RCC 7860 (cell line): ENCODE measurements at regions not wholly inside any gene's neighbourhood (a gene's known extent, or its start where the extent isn't known, plus 50 kb on each side); places are given as distances from the start of the nearest gene placed in this dataset.
A peak's percentile ranks its signal among the peaks of the same experiment; 100 is the strongest.
"Not testable (repeated sequence)": the region's sequence is repeated elsewhere in the genome, so short reads cannot be mapped to it uniquely, and the experiment has no call there.

ENCODE experiments used
- DNase-seq: peaks from one replicate; pipeline ENCODE4 v3.0.0-alpha.2; 2015; ENCODE audit warnings: low spot score
- FAIRE-seq: peaks from 2 replicates; lab custom pipeline; 2012; peaks lifted over from hg19 to GRCh38; lab: Jason Lieb, UNC

DNA sequence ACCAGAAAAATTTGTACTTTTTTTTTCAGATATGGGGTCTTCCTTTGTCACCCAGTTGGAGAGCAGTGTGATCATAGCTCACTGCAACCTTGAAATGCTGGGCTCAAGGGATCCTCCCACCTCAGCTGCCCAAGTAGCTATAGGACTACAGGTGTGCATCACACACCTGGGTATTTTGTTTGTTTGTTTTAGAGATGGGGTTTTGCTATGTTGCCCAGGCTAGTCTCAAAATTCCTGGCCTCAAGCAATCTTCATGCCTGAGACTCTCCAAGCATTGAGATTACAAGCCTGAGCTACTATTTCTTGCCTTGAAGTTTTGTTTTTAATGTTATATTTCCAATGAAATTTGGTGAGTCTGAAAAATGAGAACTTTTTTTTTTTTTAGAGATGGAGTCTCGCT lies 847.8 kb downstream of the TRIML1 start:
- FAIRE-seq (no peak), DNase-seq (no peak)

DNA sequence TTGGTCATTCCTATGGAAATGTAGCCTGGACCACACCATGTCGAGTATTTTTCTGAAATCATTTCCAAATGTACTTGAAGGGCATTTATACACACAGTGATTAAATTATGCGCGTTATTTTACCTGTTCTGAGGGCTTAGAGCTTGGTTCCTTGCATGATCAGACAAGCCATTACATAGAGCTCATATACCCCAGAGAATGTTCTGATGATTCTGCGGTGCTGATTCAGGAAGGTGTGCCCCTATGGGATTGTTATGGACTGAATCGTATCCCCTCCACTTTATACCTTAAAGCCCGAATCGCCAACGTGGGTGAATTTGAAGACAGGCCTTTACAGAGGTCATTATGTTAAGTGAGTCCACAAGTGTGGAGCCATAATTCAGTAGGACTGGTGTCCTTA lies 848.9 kb downstream of the TRIML1 start:
- DNase-seq: no peak
- no peak for FAIRE-seq

DNA sequence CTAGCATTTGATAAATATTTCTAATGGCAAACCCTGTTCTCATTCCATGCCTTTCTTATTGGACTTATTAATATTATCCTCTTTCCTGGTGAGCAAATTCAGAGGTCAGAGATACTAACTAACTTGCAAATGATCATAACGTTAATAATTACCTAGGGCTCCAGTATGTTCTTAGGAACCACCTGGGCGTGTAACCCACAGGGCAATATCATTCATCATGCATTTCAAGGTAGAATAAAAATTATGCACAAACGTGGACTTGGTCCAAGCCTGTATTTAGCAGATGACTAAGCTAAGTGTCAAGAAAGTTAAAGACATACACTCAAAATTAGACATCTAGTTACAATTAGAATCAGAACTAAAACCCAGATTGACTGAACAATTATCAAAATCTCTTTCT lies 850.1 kb downstream of the TRIML1 start:
- peak; percentile 60 for DNase-seq
- FAIRE-seq: peak; percentile 91

DNA sequence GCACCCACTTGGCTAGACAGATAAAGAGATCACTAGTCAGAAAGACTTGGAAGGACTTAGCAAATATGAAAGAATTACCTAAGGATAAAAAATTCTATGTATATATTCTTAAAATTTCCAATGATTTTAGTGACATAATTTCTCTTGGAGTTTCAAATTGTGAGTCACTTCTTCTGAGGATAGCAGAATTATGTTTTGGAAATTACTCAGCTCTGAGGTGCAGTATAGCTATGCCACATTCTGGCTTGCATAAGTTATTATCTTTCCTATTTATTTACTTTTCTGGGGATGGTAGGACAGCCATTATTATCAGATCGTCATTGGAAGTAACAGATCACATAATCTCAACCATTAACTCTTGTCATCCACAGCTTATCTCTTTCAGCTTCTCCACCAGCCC lies 853.5 kb downstream of the TRIML1 start:
- DNase-seq (no peak), FAIRE-seq (no peak)

DNA sequence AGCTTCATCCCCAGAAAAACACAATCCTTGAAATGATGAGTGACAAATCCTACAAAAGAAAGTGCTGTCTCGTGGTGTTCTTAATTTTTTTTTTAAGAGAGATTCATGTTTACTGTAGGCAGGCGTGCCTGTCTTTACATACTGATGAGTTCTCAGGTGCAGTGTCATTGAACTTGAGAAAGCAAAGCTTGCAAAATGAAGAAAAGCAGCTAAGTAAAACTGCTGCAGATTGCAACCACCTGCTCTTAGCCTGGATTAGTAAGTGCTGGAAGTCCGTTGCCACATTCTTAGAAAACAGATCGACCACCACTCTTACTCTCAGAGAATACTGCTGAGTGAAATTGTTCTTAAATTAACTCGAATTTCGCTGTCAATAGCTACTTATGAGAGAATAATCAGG lies 854.6 kb downstream of the TRIML1 start:
- DNase-seq (no peak), FAIRE-seq (no peak)

DNA sequence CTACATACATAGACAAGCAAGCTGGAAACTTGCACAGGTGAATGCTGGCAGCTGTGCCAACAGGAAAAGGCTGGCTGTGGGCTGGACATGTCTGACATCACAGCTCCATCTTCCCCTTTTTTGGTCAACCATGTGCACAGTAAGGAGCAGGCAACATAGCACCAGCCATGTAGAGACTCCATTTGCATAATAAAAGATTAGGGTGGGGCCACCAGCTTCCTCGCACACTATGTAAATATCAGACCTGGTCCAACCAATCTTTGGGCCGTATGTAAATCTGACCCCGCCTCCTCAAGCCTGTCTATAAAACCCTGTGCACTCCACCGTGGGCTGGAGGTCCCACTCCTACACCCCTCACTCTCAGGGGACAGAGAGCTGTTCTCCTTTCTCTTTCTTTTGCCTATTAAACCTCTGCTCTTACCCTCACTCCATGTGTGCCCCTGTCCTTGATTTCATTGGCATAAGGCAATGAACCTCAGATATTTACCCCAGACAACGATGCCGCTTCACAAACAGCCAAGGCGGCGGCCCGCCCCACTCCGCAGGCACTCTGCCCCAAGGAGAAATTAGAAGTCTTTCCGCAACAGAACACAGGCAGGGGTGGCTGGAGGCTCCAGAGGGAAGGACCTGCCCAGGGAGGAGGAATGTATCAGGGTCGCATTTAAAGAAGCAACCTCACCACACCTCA lies 862.2 kb downstream of the TRIML1 start:
- FAIRE-seq: no peak
- no peak for DNase-seq

DNA sequence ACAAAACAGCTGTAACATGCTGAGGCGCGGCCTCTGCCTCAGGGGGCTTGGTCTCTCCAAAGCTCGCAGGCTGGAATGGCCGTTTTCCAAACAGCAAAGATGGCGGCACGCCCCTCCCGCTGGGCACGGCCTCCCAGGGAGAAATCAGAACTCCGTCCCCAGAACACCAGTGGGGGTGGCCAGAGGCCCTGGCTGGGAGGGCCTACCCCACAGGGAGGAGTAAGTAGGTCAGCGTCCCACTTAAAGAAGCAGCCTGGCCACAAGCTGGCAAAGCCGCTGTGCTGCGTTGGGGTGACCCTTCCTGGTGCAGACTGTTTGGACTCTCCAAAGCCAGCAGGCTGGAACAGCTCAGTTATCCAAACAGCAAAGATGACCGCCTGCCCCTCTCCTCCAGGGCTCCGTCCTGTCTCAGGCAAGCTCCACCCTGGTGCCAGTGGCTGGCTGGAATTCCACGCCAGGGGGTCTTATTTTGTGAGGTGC lies 862.8 kb downstream of the TRIML1 start:
- FAIRE-seq: no peak
- no peak for DNase-seq

DNA sequence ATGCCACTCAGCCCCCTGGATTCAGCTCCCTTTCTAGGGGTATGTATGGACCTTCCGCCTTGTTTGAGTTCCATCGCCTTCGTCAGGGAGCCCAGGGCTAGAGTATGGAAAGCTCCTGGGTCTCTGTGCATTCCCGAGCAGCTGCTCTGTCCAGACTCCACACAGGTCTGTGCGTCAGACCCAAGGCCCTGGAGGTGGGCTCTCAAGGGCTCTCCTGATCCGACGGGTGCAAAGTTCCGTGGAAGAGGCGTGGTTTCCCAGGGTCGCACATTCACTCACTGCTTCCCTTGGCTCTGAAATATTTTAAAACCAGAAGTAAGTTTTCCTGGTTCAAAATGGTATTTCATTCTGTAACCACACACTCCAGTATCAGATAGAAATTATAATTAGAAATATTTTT lies 863.2 kb downstream of the TRIML1 start:
- DNase-seq: no peak
- no peak for FAIRE-seq

DNA sequence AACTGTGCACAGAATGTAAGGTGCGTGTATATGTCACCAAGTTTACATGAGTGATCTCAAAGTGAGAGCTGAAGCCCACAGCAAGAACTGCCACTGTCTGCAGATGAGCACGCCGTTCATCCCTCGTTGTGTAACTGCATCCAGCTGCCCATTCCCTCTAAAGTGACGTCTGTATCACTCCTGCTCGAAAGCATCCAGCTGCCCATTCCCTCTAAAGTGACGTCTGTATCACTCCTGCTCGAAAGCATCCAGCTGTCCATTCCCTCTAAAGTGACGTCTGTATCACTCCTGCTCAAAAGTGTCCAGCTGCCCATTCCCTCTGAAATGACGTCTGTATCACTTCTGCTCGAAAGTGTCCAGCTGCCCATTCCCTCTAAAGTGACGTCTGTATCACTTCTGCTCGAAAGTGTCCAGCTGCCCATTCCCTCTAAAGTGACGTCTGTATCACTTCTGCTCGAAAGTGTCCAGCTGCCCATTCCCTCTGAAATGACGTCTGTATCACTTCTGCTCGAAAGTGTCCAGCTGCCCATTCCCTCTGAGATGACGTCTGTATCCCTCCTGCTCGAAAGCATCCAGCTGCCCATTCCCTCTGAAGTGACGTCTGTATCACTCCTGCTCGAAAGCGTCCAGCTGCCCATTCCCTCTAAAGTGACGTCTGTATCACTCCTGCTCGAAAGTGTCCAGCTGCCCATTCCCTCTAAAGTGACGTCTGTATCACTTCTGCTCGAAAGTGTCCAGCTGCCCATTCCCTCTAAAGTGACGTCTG lies 871.4 kb downstream of the TRIML1 start:
- DNase-seq, FAIRE-seq: not testable (repeated sequence)

DNA sequence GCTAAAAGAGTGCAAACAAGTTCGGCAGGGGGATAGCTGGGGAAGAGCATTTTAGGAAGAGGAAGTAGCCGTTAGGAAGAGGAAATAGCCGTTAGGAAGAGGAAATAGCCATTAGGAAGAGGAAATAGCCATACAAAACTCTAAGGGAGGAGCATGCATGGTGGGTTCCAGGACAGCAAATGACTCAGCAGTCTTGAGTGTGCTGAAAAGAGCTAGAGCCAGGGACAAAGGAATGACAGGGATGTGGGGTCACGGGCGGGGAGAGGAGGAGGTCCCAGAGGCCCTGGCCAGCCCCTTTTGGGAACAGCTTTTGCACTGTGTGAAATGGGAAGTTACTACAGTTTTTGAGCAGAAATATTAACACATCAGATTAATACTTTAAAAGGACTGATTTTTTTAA lies 882.6 kb downstream of the TRIML1 start:
- DNase-seq: no peak
- FAIRE-seq: no peak

DNA sequence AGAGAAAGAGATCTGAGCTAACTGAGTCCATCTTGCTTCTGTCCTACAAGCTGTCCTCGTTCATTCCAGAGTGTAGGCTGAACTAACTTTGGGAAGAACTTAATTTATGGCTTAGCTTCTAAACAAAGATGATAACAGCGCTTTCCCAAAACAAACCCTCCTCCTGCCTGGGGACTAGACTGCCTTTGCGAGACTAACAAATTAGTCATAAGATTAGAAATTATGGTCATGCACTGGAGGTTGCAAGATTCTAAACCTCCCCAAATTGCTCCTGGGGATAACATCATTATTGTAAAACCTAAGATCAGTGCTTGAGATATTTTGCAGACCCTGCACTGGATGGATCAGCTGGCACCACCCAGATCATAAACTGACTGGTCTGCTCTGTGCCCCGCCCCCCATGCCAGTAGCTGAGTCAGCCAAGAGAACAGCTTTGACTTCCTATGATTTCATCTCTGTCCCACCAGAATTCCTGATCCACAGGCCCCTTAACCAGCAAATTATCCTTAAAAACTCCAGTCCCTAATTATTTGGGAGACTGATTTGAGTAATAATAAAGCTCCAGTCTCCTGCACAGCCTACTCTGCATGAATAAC lies 883.3 kb downstream of the TRIML1 start:
- FAIRE-seq (no peak), DNase-seq (no peak)

DNA sequence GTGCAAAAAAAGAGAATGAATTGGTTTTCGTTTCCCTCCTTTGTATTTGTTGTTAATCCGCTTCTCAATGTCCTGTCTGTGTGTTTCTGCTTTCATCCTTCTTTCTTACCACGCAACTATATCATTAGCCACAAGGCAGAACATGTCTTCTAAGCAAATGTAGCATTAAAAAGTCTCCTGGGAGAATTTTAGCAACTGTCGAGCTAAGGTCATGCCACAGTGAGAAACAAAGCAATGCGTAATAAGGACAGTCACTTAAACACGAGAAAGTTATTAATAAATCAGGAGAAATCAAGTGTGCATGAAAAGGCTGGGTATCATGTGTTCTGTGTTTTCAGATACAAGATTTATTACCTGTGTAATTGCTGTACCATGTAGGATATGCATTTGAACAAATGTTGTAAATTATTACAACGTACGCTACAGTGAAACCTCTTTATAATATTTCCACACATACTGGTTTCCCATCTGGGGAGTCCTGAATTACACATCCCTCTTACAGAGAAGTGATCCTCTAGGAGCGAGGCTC lies 890.8 kb downstream of the TRIML1 start:
- FAIRE-seq: no peak

DNA sequence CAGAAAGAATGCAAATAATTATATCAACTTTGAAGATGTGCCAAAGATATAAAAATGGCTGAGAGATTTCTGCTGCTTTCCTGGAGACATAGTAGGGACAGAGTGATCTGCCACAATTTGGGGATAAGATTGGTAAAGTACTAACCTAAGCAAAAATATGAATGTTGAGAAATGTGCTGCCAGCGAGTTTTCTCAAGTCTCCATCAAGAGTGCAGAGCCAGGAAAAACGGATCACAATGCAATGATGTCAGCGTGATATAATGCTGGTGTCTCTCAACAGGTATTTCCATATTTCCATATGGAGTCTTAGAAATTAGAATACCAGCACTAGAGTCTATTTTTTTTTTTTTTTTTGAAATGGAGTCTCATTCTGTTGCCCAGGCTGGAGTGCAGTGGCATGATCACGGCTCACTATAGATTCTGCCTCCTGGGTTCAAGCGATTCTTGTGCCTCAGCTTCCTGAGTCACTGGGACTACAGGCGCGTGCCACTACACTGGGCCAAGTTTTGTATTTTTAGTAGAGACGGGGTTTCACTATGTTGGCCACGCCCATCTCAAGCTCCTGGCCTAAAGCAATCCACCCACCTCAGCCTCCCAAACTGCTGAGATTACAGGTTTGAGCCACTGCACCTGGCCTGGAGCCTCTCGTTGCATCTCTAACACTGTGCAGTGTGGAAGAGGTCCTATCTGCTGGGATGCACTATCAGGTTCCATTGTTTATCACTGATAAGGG lies 893.5 kb downstream of the TRIML1 start:
- DNase-seq (no peak), FAIRE-seq (no peak)

More for the DNA sequence above, 890.8 kb downstream of the TRIML1 start:
- DNase-seq: no peak

DNA sequence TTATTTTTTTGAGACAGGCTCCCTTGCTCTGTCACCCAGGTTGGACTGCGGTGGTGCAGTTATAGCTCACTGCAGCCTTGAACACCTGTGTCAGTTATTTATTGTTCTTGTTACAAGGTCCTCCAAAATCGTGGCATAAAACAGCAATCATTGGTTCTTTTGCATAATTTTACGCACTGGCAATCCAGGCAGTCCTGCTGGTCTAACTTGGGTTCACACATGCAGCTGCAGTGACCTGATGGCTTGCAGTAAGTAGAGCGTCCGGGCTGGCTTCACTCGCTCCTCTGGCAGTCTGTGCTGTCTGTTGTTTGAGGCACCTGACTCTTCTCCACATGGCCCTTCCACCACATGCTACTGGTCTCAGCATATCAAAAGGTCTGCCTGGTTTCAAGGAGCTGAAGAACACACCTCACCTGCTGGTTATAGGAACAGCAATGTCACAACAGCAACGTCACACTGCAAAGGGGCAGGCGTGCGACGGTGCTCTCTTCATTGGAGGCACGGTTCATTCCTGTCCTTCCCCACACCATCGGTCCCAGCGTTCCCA lies 894.6 kb downstream of the TRIML1 start:
- no peak for DNase-seq
- FAIRE-seq: no peak

DNA sequence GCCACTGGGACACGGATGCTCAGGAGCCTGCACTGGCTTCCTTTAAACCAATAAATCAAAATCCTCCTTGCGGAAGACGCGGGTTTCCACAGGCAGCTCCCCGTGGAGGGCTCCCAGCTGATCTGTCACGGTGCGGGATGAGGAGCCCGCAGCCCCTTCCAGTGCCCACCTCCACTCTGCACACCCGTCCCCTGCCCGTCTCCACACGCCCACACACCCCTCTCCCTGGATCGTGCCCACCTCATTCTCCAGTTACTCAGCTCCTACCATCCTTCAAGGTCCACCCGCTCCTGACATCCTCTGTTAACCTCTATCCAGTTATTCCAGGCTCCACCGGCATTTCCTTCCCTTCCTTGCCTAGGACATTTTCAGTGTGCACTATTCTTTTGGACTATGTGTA lies 895.9 kb downstream of the TRIML1 start:
- no peak for FAIRE-seq
- no peak for DNase-seq

DNA sequence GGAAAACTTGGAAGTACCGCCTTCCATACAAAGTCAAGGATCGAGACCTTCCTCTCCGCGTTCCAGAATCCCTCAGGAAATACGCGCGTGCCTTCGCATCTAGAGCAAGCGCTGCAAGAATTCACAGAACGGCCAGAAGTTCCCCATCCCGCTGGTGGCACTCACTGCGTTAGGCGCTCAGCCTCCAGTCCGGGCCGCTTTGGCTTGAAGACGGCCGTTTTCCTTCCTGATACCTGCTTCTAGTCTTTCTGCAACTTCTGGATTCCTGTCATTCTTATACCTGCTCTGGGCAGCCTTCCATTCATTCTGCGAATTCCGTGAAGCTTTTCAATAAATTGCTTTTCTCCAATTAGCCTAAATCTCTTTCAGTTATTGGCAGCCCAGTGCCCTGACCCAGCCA lies 896.4 kb downstream of the TRIML1 start:
- FAIRE-seq: no peak
- no peak for DNase-seq

DNA sequence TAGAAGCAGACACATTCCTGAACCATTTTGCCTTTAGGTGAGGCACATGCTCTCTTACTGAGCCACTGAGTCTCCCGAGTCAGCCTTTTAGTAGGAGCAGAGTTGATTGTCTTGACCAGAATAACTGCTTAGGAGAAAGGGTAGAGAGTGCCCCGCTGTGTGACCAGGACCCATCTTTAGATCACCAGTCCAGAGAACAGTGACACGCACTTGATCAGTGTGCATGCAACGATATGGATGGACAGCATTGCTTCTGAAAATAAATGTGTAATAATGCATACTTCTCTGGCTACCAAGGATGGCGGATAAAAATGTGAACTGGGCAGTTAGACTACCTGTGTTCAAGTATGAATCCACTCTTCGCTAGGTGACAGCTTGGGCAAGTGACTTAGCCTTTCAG lies 897.7 kb downstream of the TRIML1 start:
- DNase-seq (no peak), FAIRE-seq (no peak)

DNA sequence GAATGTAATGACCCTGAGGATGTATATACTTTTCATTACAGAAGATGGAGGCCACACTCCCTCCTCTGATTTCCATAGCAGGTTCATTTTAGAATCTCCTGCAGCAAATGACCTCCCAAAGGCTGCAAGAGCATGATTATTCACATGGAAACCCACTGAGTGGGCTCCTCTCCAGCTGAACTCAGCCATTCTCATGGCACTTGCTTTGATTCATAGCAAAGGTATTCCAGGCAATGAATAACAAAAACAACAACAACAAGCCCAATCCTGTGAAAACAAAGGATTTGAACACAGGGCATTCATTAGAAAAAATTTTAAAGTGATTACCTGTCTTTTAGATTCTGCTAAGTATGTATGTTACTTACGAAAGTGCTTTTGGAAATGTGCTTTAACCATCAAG lies 894.0 kb upstream of the FRG1 start:
- FAIRE-seq: no peak

DNA sequence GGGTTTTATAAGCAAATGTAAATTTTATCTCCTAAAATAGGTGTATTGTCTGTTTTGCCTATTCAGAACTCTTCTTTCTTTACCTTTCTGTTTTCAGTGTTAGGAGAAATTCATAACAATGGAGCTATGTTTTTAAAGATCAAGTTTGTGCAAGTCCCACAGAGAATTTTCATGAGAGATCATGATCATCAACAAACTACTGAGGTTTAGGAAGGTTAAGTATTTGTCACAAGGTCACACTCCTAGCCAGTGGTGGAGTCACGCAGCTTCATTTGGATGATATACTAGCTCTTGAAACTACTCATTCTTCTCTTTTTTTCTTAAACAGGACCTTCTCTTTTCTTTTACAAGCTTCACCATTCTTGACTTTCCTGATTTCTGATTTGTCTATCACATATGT lies 892.6 kb upstream of the FRG1 start:
- FAIRE-seq: no peak
- no peak for DNase-seq

More for the DNA sequence above, 894.0 kb upstream of the FRG1 start:
- DNase-seq: no peak

DNA sequence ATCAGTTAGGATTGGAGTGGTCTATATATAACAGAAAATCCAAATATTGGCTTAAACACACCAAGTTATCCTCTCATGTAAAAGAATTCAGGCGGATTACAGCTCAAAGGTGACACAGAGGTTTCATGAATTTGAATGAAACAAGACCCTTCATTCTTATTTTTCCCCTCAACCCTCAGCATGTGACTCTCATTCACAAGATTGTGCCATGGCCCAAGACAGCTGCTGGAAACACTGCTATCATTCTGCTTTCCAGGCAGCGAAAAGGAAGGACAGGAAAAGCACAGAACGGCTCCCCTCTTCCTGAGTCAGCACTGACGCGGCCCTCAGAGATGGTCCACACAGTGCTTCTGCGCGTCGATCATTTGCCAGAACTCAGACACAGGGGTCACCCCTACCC lies 891.0 kb upstream of the FRG1 start:
- FAIRE-seq (no peak), DNase-seq (no peak)

DNA sequence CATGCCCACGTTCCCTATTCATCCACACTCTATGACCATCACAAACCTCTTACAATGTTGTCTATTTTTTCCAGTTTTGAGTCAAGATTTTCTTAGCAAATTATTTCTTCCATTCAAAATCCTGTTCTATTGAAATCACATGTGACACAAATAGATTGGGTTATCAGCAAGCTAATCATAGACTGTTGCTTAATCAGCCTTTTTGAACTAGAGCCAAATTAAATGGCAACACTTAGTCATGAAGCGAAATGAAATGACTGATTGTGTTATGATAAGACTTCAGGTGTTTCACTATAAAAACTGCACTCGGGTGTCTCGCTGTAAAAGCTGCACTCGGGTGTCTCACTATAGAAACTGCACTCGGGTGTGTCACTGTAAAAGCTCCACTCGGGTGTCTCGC lies 890.0 kb upstream of the FRG1 start:
- FAIRE-seq: no peak
- DNase-seq: no peak
